ENCODE measurements at regions not wholly inside any gene's neighbourhood (a gene's known extent, or its start where the extent isn't known, plus 50 kb on each side); places are given as distances from the start of the nearest gene placed in this dataset.
"Not testable (repeated sequence)": the region's sequence is repeated elsewhere in the genome, so short reads cannot be mapped to it uniquely, and the experiment has no call there.

DNA sequence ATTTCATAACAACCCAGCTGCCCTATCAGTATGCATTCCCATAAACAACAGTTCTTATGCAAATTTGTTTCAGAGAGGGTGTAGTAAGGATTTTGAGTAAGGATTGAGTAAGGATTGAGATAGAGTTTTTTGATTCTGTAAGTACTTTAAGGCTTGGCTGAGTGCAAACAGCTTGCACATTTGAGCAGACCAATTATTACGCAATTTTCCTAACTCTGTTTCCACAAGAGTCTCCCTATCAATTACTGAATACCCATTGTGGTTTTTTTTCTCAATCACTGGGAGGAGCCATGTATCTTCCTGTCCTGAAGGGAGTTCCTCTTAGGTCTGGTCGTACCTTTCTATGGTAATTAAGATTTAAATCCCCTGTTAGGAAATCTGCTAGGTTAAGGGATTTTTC lies 105.0 kb upstream of the AADAT start:
- H2BK5ac ChIP-seq (ENCODE audit: low read depth, low read length); H3K27me3 ChIP-seq (replicated peaks in 1 of 4; ENCODE audit: control insufficient read depth in 3 of 4, extremely low read depth in 1 of 4, insufficient read depth in 3 of 4, low read length in 3 of 4); H4K5ac ChIP-seq (ENCODE audit: insufficient read length, low read depth, low read length); H3K56ac ChIP-seq (replicated peaks; ENCODE audit: insufficient read length, low read depth, low read length); H3K4ac ChIP-seq (replicated peaks; ENCODE audit: insufficient read length, low read depth, low read length); H3K23ac ChIP-seq (ENCODE audit: insufficient read length); H3K23me2 ChIP-seq (ENCODE audit: low read depth, low read length); H3K9ac ChIP-seq (replicated peaks in 1 of 4; ENCODE audit: extremely low read depth in 1 of 4, low read depth in 3 of 4, low read length in 3 of 4); H2AFZ ChIP-seq (ENCODE audit: low read length); H4K8ac ChIP-seq (ENCODE audit: extremely low read depth, insufficient read depth, low read length); H3K4me3 ChIP-seq (ENCODE audit: extremely low read depth in 1 of 4, insufficient read depth in 2 of 4, low read depth in 3 of 4, low read length in 4 of 4); H2BK15ac ChIP-seq (ENCODE audit: low read length); H3K36me3 ChIP-seq (ENCODE audit: control insufficient read depth in 2 of 4, insufficient read depth in 4 of 4, low read length in 3 of 4); H3K9me3 ChIP-seq (ENCODE audit: insufficient read depth in 2 of 2, low read depth in 1 of 2, low read length in 1 of 2); H2BK120ac ChIP-seq (replicated peaks; ENCODE audit: low read depth, low read length); H3K27ac ChIP-seq (ENCODE audit: low read depth, low read length); H3K4me2 ChIP-seq (ENCODE audit: insufficient read depth in 1 of 2, low read depth in 2 of 2, low read length in 2 of 2); H3K14ac ChIP-seq (ENCODE audit: insufficient read length); H2BK20ac ChIP-seq (ENCODE audit: low read length); H4K20me1 ChIP-seq (replicated peaks in 1 of 2; ENCODE audit: control insufficient read depth in 1 of 2, insufficient read depth in 2 of 2, low read length in 2 of 2); FAIRE-seq; H4K91ac ChIP-seq (replicated peaks; ENCODE audit: insufficient read length, low read length); POLR2A ChIA-PET (ENCODE audit: partially characterized antibody); H2BK12ac ChIP-seq (ENCODE audit: low read depth, low read length); H2AK5ac ChIP-seq (ENCODE audit: low read depth, low read length); CTCF ChIA-PET (ENCODE audit: partially characterized antibody); H3K79me1 ChIP-seq (ENCODE audit: low read depth, low read length); H3K18ac ChIP-seq (ENCODE audit: extremely low read depth, low read length); H3K4me1 ChIP-seq (replicated peaks in 1 of 4; ENCODE audit: control insufficient read depth in 3 of 4, insufficient read depth in 4 of 4, low read length in 3 of 4); DNase-seq (ENCODE audit: low read depth in 1 of 2, low spot score in 2 of 2); H3K79me2 ChIP-seq (ENCODE audit: control insufficient read depth in 1 of 2, insufficient read depth in 2 of 2, low read length in 2 of 2): not testable (repeated sequence)
- 94% methylated on average over 2 of the region's 2 CpGs; no CpG with 5 or more reads in 1 of the 2 experiments for WGBS, 2 experiments (ENCODE audit: extremely low coverage in 1 of 2, insufficient coverage in 1 of 2, insufficient read length in 1 of 2, insufficient replicate concordance in 2 of 2, low coverage in 1 of 2, low lambda C conversion rate in 2 of 2, missing lambda C conversion rate in 1 of 2)
- peak; percentile 21; the same call in 1 of the 2 replicates for TF ChIP-seq CEBPB (IDR thresholded peaks at IDR 0.05; ENCODE audit: low read depth, low read length)
